ENCODE measurements at regions not wholly inside any gene's neighbourhood (a gene's known extent, or its start where the extent isn't known, plus 50 kb on each side); places are given as distances from the start of the nearest gene placed in this dataset.

DNA sequence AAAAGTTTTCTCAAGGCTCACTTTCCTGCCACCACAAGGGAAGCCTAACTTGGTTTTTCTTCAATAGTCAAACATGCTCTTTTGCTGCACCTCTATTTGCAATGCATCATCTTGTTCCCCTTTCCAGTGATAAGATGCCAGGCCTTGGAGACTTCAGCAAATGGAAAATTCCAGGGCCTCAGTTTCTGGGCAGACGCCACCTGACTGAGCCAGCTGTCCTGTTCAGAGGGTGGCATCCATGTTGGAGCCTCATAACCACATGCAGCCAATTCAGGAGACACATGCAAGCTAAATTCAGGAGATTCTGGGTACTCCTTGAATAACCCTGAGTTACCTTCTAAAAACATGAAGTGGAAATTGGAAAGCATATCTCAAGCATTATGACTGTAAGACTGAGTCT lies 51.8 kb upstream of the ADRA1D start:
- TF ChIP-seq POLR2A (IDR thresholded peaks at IDR 0.05; ENCODE audit: low read length): no peak
- TF ChIP-seq GATA1 (IDR thresholded peaks at IDR 0.05; ENCODE audit: low read depth, low read length): no peak

All from erythroblast (primary cell).